HCT116 (cell line): ENCODE measurements at regions not wholly inside any gene's neighbourhood (a gene's known extent, or its start where the extent isn't known, plus 50 kb on each side); places are given as distances from the start of the nearest gene placed in this dataset.

Experiments used
- ATAC-seq: fragments of 200-7000 bp; cut with Tn5 transposase; 2 replicates; pipeline ENCODE4 v1.9.1; 2020; ENCODE audit warnings: mild to moderate bottlenecking, moderate library complexity
- BruUV-seq: library from RNA; stranded (reverse); fragments of 400-500 nt; replicated peaks from 2 replicates; lab custom pipeline; 2021; lab: Mats Ljungman, UMichigan
- CTCF ChIA-PET: fragments of 300-600 bp; sonication (Branson Sonifier 250); formaldehyde crosslinking; loops from one replicate; lab custom pipeline; 2021; ENCODE audit warnings: antibody characterized with exemption; lab: Charles Lee
- POLR2A ChIA-PET: fragments of 300-600, 350-600 bp; sonication (Branson Sonifier 250); formaldehyde crosslinking; loops from one replicate; lab custom pipeline; 2021; ENCODE audit warnings: antibody characterized with exemption; lab: Charles Lee
- RAD21 ChIA-PET, 2 experiments: fragments of 300-600 bp; sonication (Branson Sonifier 250); formaldehyde crosslinking; loops; one replicate each; lab custom pipeline; 2023; ENCODE audit warnings: low total read pairs in 2 of 2; ENCODE audit not compliant: uncharacterized antibody in 2 of 2, unreplicated experiment in 2 of 2, low non-redundant PET in 1 of 2; lab: Charles Lee
- DNase-seq: peaks from one replicate; pipeline ENCODE4 v3.0.0-alpha.2; 2010; ENCODE audit warnings: low read depth, low spot score
- H2AFZ ChIP-seq: fragments of 200-600 bp; shearing (Covaris generic), sonication (generic); 2 replicates; pipeline ENCODE4 v1.6.1; 2017; ENCODE audit warnings: low read depth, mixed run types, mixed read lengths, antibody characterized with exemption, low read length; ENCODE audit not compliant: poor library complexity, severe bottlenecking
- H3K27ac ChIP-seq: 2 replicates; pipeline ENCODE4 v1.5.1; 2012; ENCODE audit warnings: low read depth, low read length
- H3K27me3 ChIP-seq: fragments of 200-600 bp; sonication (generic); 2 replicates; pipeline ENCODE4 v1.6.1; 2016; ENCODE audit warnings: mixed run types, low read length, mixed read lengths; ENCODE audit not compliant: insufficient read depth
- H3K36me3 ChIP-seq, 2 experiments: fragments of 200-500 bp in 1 of 2; fragments of 200-600 bp in 1 of 2; sonication (Bioruptor generic) in 1 of 2; sonication (generic) in 1 of 2; 2 replicates each; pipeline versions ENCODE4 v1.5.1 to v1.6.1; 2014 to 2016; ENCODE audit warnings: low read length in 2 of 2, inconsistent platforms in 1 of 2, mixed read lengths in 1 of 2, mixed run types in 1 of 2; ENCODE audit not compliant: insufficient read depth in 2 of 2, control insufficient read depth in 1 of 2
- H3K4me1 ChIP-seq, 2 experiments: fragments of 200-600 bp in 1 of 2; sonication (generic) in 1 of 2; 2 replicates each; pipeline versions ENCODE4 v1.5.1 to v1.6.1; 2012 to 2017; ENCODE audit warnings: low read length in 2 of 2, inconsistent platforms in 1 of 2, mild to moderate bottlenecking in 1 of 2, mixed read lengths in 1 of 2, mixed run types in 1 of 2, moderate library complexity in 1 of 2; ENCODE audit not compliant: insufficient read depth in 2 of 2, control insufficient read depth in 1 of 2
- H3K4me2 ChIP-seq: fragments of 200-600 bp; sonication (generic); 2 replicates; pipeline ENCODE4 v1.6.1; 2017; ENCODE audit warnings: mixed run types, low read length, mixed read lengths
- H3K4me3 ChIP-seq, 2 experiments: fragments of 200-600 bp in 1 of 2; sonication (generic) in 1 of 2; replicated peaks in 1 of 2; 2 replicates each; pipeline ENCODE4 v1.5.1; 2011 to 2016; ENCODE audit warnings: low read length in 2 of 2, control low read depth in 1 of 2, low read depth in 1 of 2, mild to moderate bottlenecking in 1 of 2, mixed read lengths in 1 of 2, mixed run types in 1 of 2
- H3K79me2 ChIP-seq: fragments of 200-600 bp; sonication (generic); 2 replicates; pipeline ENCODE4 v1.6.1; 2017; ENCODE audit warnings: mild to moderate bottlenecking, mixed run types, low read length, moderate library complexity, mixed read lengths; ENCODE audit not compliant: insufficient read depth
- H3K9ac ChIP-seq: fragments of 200-600 bp; sonication (generic); 2 replicates; pipeline ENCODE4 v1.6.1; 2016; ENCODE audit warnings: low read length, mixed read lengths
- H3K9me2 ChIP-seq: fragments of 200-600 bp; sonication (generic), shearing (Covaris generic); 2 replicates; pipeline ENCODE4 v1.6.1; 2017; ENCODE audit warnings: mixed run types, mild to moderate bottlenecking, moderate library complexity; ENCODE audit not compliant: insufficient read depth
- H3K9me3 ChIP-seq, 2 experiments: fragments of 200-500 bp in 1 of 2; fragments of 200-600 bp in 1 of 2; sonication (Bioruptor generic) in 1 of 2; sonication (generic) in 1 of 2; 2 replicates each; pipeline ENCODE4 v1.6.1; 2014 to 2017; ENCODE audit warnings: low read length in 2 of 2, mixed read lengths in 2 of 2, inconsistent platforms in 1 of 2, low read depth in 1 of 2, mild to moderate bottlenecking in 1 of 2, mixed run types in 1 of 2, moderate library complexity in 1 of 2; ENCODE audit not compliant: control insufficient read depth in 1 of 2, insufficient read depth in 1 of 2
- H4K20me1 ChIP-seq: fragments of 200-600 bp; sonication (generic), shearing (Covaris generic); 2 replicates; pipeline ENCODE4 v1.6.1; 2017; ENCODE audit warnings: mixed run types, mild to moderate bottlenecking, moderate library complexity; ENCODE audit not compliant: insufficient read depth
- CEBPB ChIP-seq: IDR thresholded peaks from 2 replicates; pipeline ENCODE4 v1.6.1; 2012; ENCODE audit warnings: low read depth
- EGR1 ChIP-seq: IDR thresholded peaks from 2 replicates; pipeline ENCODE4 v1.6.1; 2012; ENCODE audit warnings: low read depth
- EZH2 ChIP-seq: fragments of 200-600 bp; sonication (generic); IDR thresholded peaks from 2 replicates; pipeline ENCODE4 v1.6.1; 2017; ENCODE audit warnings: antibody characterized with exemption, mixed run types
- EZH2phosphoT487 ChIP-seq: fragments of 200-600 bp; IDR thresholded peaks from 2 replicates; pipeline ENCODE4 v1.6.1; 2018; ENCODE audit warnings: antibody characterized with exemption, borderline replicate concordance
- RAD21 ChIP-seq: IDR thresholded peaks from 2 replicates; pipeline ENCODE4 v1.6.1; 2012; ENCODE audit warnings: low read depth, mild to moderate bottlenecking
- ZNF274 ChIP-seq: fragments of 200-500 bp; sonication (Bioruptor generic); IDR thresholded peaks from 2 replicates; pipeline ENCODE4 v1.6.1; 2014; ENCODE audit warnings: mild to moderate bottlenecking, low read depth, low read length, inconsistent platforms
- intact Hi-C: fragments of 100-400 bp; cut with micrococcal nuclease; formaldehyde crosslinking; loops from 2 replicates; pipeline ENCODE4 v1.10.0; 2022
- TF ChIP-seq, protein P1 (sequence below): IDR thresholded peaks from 2 replicates; pipeline ENCODE4 v1.6.1; 2012; ENCODE audit warnings: low read depth

- intact Hi-C loops = no loop called here
- no peak overlapping the region for H3K27ac ChIP-seq
- no peaks in the 10 kb centered on the region for H3K27me3 ChIP-seq
- no peak for TF ChIP-seq EZH2phosphoT487
- no peak for TF ChIP-seq EZH2
- no peak for TF ChIP-seq CEBPB
- TF ChIP-seq ZNF274 = no peak
- TF ChIP-seq, protein P1, sequence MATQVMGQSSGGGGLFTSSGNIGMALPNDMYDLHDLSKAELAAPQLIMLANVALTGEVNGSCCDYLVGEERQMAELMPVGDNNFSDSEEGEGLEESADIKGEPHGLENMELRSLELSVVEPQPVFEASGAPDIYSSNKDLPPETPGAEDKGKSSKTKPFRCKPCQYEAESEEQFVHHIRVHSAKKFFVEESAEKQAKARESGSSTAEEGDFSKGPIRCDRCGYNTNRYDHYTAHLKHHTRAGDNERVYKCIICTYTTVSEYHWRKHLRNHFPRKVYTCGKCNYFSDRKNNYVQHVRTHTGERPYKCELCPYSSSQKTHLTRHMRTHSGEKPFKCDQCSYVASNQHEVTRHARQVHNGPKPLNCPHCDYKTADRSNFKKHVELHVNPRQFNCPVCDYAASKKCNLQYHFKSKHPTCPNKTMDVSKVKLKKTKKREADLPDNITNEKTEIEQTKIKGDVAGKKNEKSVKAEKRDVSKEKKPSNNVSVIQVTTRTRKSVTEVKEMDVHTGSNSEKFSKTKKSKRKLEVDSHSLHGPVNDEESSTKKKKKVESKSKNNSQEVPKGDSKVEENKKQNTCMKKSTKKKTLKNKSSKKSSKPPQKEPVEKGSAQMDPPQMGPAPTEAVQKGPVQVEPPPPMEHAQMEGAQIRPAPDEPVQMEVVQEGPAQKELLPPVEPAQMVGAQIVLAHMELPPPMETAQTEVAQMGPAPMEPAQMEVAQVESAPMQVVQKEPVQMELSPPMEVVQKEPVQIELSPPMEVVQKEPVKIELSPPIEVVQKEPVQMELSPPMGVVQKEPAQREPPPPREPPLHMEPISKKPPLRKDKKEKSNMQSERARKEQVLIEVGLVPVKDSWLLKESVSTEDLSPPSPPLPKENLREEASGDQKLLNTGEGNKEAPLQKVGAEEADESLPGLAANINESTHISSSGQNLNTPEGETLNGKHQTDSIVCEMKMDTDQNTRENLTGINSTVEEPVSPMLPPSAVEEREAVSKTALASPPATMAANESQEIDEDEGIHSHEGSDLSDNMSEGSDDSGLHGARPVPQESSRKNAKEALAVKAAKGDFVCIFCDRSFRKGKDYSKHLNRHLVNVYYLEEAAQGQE = no peak
- TF ChIP-seq EGR1 = no peak
- no peak for TF ChIP-seq RAD21
- TF ChIP-seq, all 23 proteins: peak for 0
- Histone ChIP-seq H3K9me3 (no peaks in the 10 kb centered on the region), H3K79me2 (no peaks in the 10 kb centered on the region), H3K4me2 (no peak overlapping the region), H4K20me1 (no peaks in the 10 kb centered on the region), H3K4me3 (no peak overlapping the region), H3K9me2 (no peaks in the 10 kb centered on the region), H3K4me1 (no peaks in the 10 kb centered on the region), H3K36me3 (no peaks in the 10 kb centered on the region), H2AFZ (no peak overlapping the region), H3K9ac (no peak overlapping the region)
- ChIA-PET RAD21 (no interaction called here), CTCF (no interaction called here), POLR2A (no interaction called here)
- no peak for ATAC-seq
- no peak for DNase-seq
- BruUV-seq = no TSS peak
These were observed 333.6 kb downstream of the ADGRD1 start for GRCh38 chr12:131287015-131287937.
